Spinal cord (tissue), 9 donors: ENCODE measurements at regions not wholly inside any gene's neighbourhood (a gene's known extent, or its start where the extent isn't known, plus 50 kb on each side); places are given as distances from the start of the nearest gene placed in this dataset.
A peak's percentile ranks its signal among the peaks of the same experiment; 100 is the strongest.

Experiments
- DNase-seq, 6 donors: peaks; one replicate each; pipeline versions ENCODE4 v3.0.0 to v3.0.0-alpha.2; 2013 to 2015; ENCODE audit warnings: low spot score in 6 of 6, low read depth in 4 of 6
- H3K27ac ChIP-seq: one replicate; pipeline ENCODE4 v1.5.1; 2013; ENCODE audit warnings: low read depth, low read length, control low read depth
- H3K27me3 ChIP-seq: one replicate; pipeline ENCODE4 v1.6.1; 2013; ENCODE audit warnings: low read length; ENCODE audit not compliant: control insufficient read depth, insufficient read depth
- H3K36me3 ChIP-seq: one replicate; pipeline ENCODE4 v1.6.1; 2013; ENCODE audit warnings: low read length; ENCODE audit not compliant: control insufficient read depth, insufficient read depth
- H3K4me1 ChIP-seq: one replicate; pipeline ENCODE4 v1.6.1; 2013; ENCODE audit warnings: low read length; ENCODE audit not compliant: control insufficient read depth, insufficient read depth
- H3K4me3 ChIP-seq: one replicate; pipeline ENCODE4 v1.5.1; 2013; ENCODE audit warnings: low read depth, low read length, control low read depth
- H3K9me3 ChIP-seq: one replicate; pipeline ENCODE4 v1.6.1; 2013; ENCODE audit warnings: low read length; ENCODE audit not compliant: control insufficient read depth, insufficient read depth
- WGBS: methylation state at CpG from one replicate; pipeline ENCODE4 v1.1.5; 2013; ENCODE audit warnings: missing lambda C conversion rate; ENCODE audit not compliant: insufficient coverage; 5-methylcytosine and 5-hydroxymethylcytosine counted together
- donor health status: healthy.

- DNase-seq = no peak
- Histone ChIP-seq H3K9me3 (no peaks in the 10 kb centered on the region), H3K27ac (no peak overlapping the region), H3K36me3 (no peaks in the 10 kb centered on the region), H3K4me1 (peaks cover 6% of the 10 kb centered on the region), H3K27me3 (no peaks in the 10 kb centered on the region), H3K4me3 (no peak overlapping the region)
- WGBS = no CpG with 5 or more reads among the region's 6 CpGs
Measured at GRCh38 chr18:10265560-10266333, 188.7 kb upstream of the APCDD1 start.

DNA sequence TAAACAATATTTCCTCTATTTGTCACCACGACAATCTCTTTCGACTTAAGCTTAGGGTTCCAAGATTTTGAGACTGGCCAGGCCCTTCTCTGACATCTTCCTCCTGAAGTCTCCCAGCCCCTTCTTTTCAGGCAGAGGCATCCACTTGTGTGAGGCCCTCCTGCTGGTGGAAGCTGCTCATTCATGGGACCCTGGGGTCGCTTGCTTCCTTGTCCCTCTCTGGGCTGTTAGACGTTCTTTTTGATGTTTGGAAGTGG is 188.2 kb upstream of the APCDD1 start:
- Histone ChIP-seq H3K4me3 (no peak overlapping the region), H3K4me1 (peaks cover 8% of the 10 kb centered on the region), H3K27ac (no peak overlapping the region), H3K27me3 (no peaks in the 10 kb centered on the region), H3K9me3 (no peaks in the 10 kb centered on the region), H3K36me3 (no peaks in the 10 kb centered on the region)
- no peak for DNase-seq
- 100% methylated on average over 2 of the region's 4 CpGs for WGBS

DNA sequence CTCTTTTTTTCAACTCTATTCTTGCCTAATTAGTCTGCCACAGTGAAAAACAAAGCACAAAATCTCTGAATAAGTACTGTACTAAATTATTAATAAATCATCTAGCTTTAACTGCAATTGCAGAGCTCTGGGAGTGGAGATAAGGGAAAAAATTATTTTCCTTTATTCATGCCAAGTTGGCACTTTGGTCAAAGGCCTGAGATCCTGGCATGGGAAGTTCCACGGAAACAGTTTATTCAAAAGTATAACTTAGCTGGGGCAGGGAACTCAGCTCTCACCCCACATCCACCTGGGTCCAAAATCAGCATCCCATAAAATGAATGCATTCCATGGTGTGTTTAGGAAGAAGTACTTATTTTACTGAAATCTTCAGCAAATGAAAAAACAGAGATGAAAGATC is 185.2 kb upstream of the APCDD1 start:
- no CpG with 5 or more reads among the region's 1 CpG for WGBS
- no peaks in the 10 kb centered on the region for H3K27me3 ChIP-seq
- no peak for DNase-seq
- no peaks in the 10 kb centered on the region for H3K36me3 ChIP-seq
- peak overlapping the region; percentile 31 for H3K27ac ChIP-seq
- no peak overlapping the region for H3K4me3 ChIP-seq
- H3K9me3 ChIP-seq = no peaks in the 10 kb centered on the region
- peaks cover 6% of the 10 kb centered on the region for H3K4me1 ChIP-seq

- peak in 1 of 6 donors; percentile 77 for DNase-seq
- H3K36me3 ChIP-seq = no peaks in the 10 kb centered on the region
- 67% methylated on average over 7 of the region's 8 CpGs for WGBS
- peaks cover 6% of the 10 kb centered on the region for H3K4me1 ChIP-seq
- H3K9me3 ChIP-seq = no peaks in the 10 kb centered on the region
- no peaks in the 10 kb centered on the region for H3K27me3 ChIP-seq
- peak overlapping the region; percentile 31 for H3K27ac ChIP-seq
- H3K4me3 ChIP-seq = no peak overlapping the region
Measured at GRCh38 chr18:10270151-10270571, 184.3 kb upstream of the APCDD1 start.

GRCh38 chr18:10271481-10271880 is 183.0 kb upstream of the APCDD1 start:
- DNase-seq = no peak
- no peaks in the 10 kb centered on the region for H3K27me3 ChIP-seq
- 94% methylated on average over 4 of the region's 4 CpGs for WGBS
- peaks cover 6% of the 10 kb centered on the region for H3K4me1 ChIP-seq
- H3K27ac ChIP-seq = no peak overlapping the region
- no peak overlapping the region for H3K4me3 ChIP-seq
- no peaks in the 10 kb centered on the region for H3K36me3 ChIP-seq
- H3K9me3 ChIP-seq = no peaks in the 10 kb centered on the region

DNA sequence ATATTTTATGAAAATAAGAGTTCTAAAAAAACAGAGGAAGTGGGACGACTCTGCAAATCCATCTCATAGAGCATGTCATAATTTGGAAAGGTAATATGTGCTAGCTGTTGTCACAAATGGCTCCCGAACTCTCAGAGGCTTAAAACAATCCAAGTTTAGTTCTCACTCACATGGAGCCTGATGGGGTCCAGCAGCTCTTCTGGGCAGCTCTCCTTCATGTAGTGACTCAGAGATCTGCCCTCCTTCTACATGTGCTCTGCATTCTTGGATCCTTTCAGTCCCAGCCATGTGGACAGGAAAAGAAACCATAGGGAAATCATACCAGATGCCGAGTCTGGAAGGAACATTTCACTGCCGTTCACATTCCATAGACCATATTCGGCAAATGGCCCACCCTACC is 180.1 kb upstream of the APCDD1 start:
- H3K27me3 ChIP-seq = no peaks in the 10 kb centered on the region
- 100% methylated on average over 1 of the region's 5 CpGs for WGBS

DNA sequence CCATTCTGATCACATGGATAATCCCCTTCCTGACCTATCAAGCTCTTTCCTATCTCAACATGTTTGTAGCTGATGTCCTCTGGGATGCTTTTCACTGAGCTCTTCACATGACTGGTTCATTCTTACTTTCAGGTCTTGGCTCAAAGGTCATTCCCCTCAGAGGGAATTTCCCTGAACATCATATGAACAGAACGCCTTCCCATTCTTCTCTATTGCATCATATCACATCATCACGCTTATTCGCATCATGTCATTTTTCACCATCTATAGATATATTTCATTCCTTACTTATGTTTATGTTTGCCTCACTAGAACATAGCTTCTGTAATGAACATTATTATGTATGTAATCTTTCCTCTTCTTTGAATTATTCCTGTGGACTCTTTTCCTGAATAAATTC is 178.9 kb upstream of the APCDD1 start:
- Histone ChIP-seq H3K4me3 (no peak overlapping the region), H3K27me3 (no peaks in the 10 kb centered on the region), H3K9me3 (no peaks in the 10 kb centered on the region), H3K27ac (no peak overlapping the region), H3K4me1 (peaks cover 6% of the 10 kb centered on the region), H3K36me3 (no peaks in the 10 kb centered on the region)
- WGBS = 80% methylated on average over 1 of the region's 3 CpGs
- DNase-seq = no peak

More for the DNA sequence above, 180.1 kb upstream of the APCDD1 start:
- no peak overlapping the region for H3K27ac ChIP-seq
- peaks cover 6% of the 10 kb centered on the region for H3K4me1 ChIP-seq
- no peak for DNase-seq
- H3K4me3 ChIP-seq = no peak overlapping the region
- H3K9me3 ChIP-seq = no peaks in the 10 kb centered on the region
- H3K36me3 ChIP-seq = no peaks in the 10 kb centered on the region

- H3K4me3 ChIP-seq = no peak overlapping the region
- no peak overlapping the region for H3K27ac ChIP-seq
- no peaks in the 10 kb centered on the region for H3K9me3 ChIP-seq
- H3K4me1 ChIP-seq = peaks cover 1% of the 10 kb centered on the region
- no peak for DNase-seq
- H3K36me3 ChIP-seq = no peaks in the 10 kb centered on the region
- H3K27me3 ChIP-seq = no peaks in the 10 kb centered on the region
Measured at GRCh38 chr18:10278265-10278664, 176.2 kb upstream of the APCDD1 start.

- no peaks in the 10 kb centered on the region for H3K27me3 ChIP-seq
- no peak overlapping the region for H3K27ac ChIP-seq
- no peaks in the 10 kb centered on the region for H3K9me3 ChIP-seq
- DNase-seq = no peak
- no CpG with 5 or more reads among the region's 4 CpGs for WGBS
- no peaks in the 10 kb centered on the region for H3K36me3 ChIP-seq
- H3K4me3 ChIP-seq = no peak overlapping the region
- H3K4me1 ChIP-seq = peaks cover 6% of the 10 kb centered on the region
Measured at GRCh38 chr18:10279471-10279870, 175.0 kb upstream of the APCDD1 start.

DNA sequence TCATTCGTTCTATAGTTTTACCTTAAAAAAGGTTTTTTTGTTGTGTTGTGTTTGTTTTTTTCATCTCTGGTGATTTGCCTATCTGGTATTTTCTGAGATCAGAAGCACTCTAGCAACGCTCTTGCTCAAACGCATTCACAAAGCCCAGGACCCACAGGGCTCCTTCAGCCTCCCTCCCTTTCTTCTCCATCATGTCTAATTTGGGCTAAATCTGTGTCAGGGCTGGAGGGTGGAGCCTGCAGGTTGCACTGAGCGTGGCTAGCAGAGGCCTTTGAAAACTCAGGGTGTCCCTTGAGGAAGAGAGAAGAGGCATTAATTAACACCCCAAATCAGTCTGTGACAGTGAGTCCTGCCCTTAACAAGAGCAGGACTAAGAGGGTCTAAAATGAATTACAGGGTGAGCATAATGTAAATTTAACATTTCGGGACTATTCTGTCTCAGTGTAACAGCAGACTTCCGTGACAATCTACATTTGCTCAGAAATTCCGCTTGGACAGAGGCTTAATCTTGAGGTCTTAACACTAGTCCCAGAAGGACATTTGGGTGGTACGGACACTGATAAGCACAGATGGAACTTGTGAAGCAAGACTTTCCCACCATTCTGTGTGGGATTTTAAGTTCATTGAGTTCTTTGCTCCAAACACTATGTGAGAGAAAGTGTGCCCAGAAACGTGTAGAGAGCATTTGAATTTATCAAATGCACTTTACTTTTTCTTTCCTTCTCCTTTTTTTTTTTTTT is 174.4 kb upstream of the APCDD1 start:
- H3K9me3 ChIP-seq = no peaks in the 10 kb centered on the region
- H3K27ac ChIP-seq = no peak overlapping the region
- H3K36me3 ChIP-seq = no peaks in the 10 kb centered on the region
- peaks cover 11% of the 10 kb centered on the region for H3K4me1 ChIP-seq
- 93% methylated on average over 3 of the region's 9 CpGs for WGBS
- H3K27me3 ChIP-seq = no peaks in the 10 kb centered on the region
- DNase-seq = no peak
- H3K4me3 ChIP-seq = no peak overlapping the region
